Caco-2 (cell line): ENCODE measurements at regions not wholly inside any gene's neighbourhood (a gene's known extent, or its start where the extent isn't known, plus 50 kb on each side); places are given as distances from the start of the nearest gene placed in this dataset.

Source experiments
- BruUV-seq: library from RNA; stranded (reverse); fragments of 400-500 nt; replicated peaks from 2 replicates; lab custom pipeline; 2021; lab: Mats Ljungman, UMichigan
- CTCF ChIA-PET: fragments of 300-600 bp; sonication (Branson Sonifier 250); formaldehyde crosslinking; loops from one replicate; lab custom pipeline; 2022; ENCODE audit warnings: antibody characterized with exemption; lab: Charles Lee
- POLR2A ChIA-PET: fragments of 300-600 bp; sonication (Branson Sonifier 250); formaldehyde crosslinking; loops from one replicate; lab custom pipeline; 2022; ENCODE audit warnings: antibody characterized with exemption; lab: Charles Lee
- DNase-seq, 2 experiments: peaks; one replicate each; pipeline versions ENCODE4 v3.0.0 to v3.0.0-alpha.2; 2020 to 2022
- H3K27me3 ChIP-seq: replicated peaks from 2 replicates; pipeline ENCODE4 v1.6.0; 2011; ENCODE audit warnings: low read length; ENCODE audit not compliant: control insufficient read depth, insufficient read depth
- H3K36me3 ChIP-seq: 2 replicates; pipeline ENCODE4 v1.5.1; 2011; ENCODE audit warnings: low read length; ENCODE audit not compliant: control insufficient read depth, insufficient read depth
- H3K4me1 ChIP-seq: fragments of 250-450 bp; sonication (Bioruptor Pico); 2 replicates; pipeline ENCODE4 v1.5.1; 2020; ENCODE audit warnings: mild to moderate bottlenecking
- H3K4me3 ChIP-seq: 2 replicates; pipeline ENCODE4 v1.5.1; 2011; ENCODE audit warnings: low read depth, mild to moderate bottlenecking, control low read depth, low read length
- H3K9me3 ChIP-seq: fragments of 250-450 bp; sonication (Bioruptor Pico); 2 replicates; pipeline ENCODE4 v1.5.1; 2020; ENCODE audit warnings: mild to moderate bottlenecking, moderate library complexity
- H3K27ac Mint-ChIP-seq: one replicate; pipeline ENCODE4 v1.8.0; 2022; ENCODE audit warnings: mixed read lengths; ENCODE audit not compliant: unreplicated experiment
- H3K27me3 Mint-ChIP-seq: one replicate; pipeline ENCODE4 v1.8.0; 2022; ENCODE audit warnings: mixed read lengths; ENCODE audit not compliant: insufficient read depth, unreplicated experiment
- H3K36me3 Mint-ChIP-seq: one replicate; pipeline ENCODE4 v1.8.0; 2022; ENCODE audit warnings: mild to moderate bottlenecking, mixed read lengths; ENCODE audit not compliant: insufficient read depth, unreplicated experiment
- H3K4me1 Mint-ChIP-seq: one replicate; pipeline ENCODE4 v1.8.0; 2022; ENCODE audit warnings: low read depth, mixed read lengths; ENCODE audit not compliant: unreplicated experiment
- H3K4me3 Mint-ChIP-seq: one replicate; pipeline ENCODE4 v1.8.0; 2022; ENCODE audit warnings: mild to moderate bottlenecking, moderate library complexity, mixed read lengths; ENCODE audit not compliant: unreplicated experiment
- H3K9me3 Mint-ChIP-seq: one replicate; pipeline ENCODE4 v1.8.0; 2022; ENCODE audit warnings: mixed read lengths; ENCODE audit not compliant: unreplicated experiment
- intact Hi-C: fragments of 100-400 bp; cut with micrococcal nuclease; formaldehyde crosslinking; loops from one replicate; pipeline ENCODE4 v1.10.0; 2022; ENCODE audit not compliant: unreplicated experiment
- TF ChIP-seq, protein P1 (sequence below), 2 experiments: fragments of 200-600 bp in 1 of 2; IDR thresholded peaks; 1 replicate in 1 of 2; 2 replicates in 1 of 2; pipeline versions ENCODE4 v1.5.1 to v1.8.0; 2011 to 2022; ENCODE audit warnings: antibody characterized with exemption in 1 of 2, control low read depth in 1 of 2, inconsistent platforms in 1 of 2, low read depth in 1 of 2, low read length in 1 of 2, mild to moderate bottlenecking in 1 of 2, moderate library complexity in 1 of 2; ENCODE audit not compliant: insufficient read depth in 1 of 2, severe bottlenecking in 1 of 2, unreplicated experiment in 1 of 2

DNA sequence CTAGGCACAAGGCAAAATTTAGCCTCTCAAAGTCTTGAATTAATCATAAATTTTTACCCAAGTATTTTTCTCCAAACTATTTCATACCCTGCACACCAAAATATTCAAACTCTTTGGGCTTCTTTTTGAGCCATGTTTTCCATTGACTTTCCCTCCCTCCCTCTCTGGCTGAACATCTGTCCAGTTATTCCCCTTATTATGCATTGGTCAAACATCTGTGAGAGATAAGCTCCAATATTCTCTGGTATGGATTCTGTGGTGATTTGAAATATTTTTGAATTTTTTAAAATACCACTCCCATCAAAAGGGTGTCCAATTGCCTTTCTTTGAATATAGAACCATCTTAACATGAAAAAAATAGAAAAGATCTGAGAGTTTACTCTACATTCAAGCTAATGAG lies 244.2 kb downstream of the RFPL4B start:
- no peaks in the 10 kb centered on the region for H3K4me1 Mint-ChIP-seq
- peaks cover 19% of the 10 kb centered on the region for H3K9me3 Mint-ChIP-seq
- BruUV-seq = no TSS peak
- Histone ChIP-seq H3K4me1 (no peaks in the 10 kb centered on the region), H3K27me3 (no peaks in the 10 kb centered on the region), H3K36me3 (no peaks in the 10 kb centered on the region), H3K4me3 (no peak overlapping the region), H3K9me3 (no peaks in the 10 kb centered on the region)
- H3K4me3 Mint-ChIP-seq = no peak overlapping the region
- H3K27me3 Mint-ChIP-seq = no peaks in the 10 kb centered on the region
- H3K36me3 Mint-ChIP-seq = no peaks in the 10 kb centered on the region
- CTCF ChIA-PET = no interaction called here
- DNase-seq = no peak
- H3K27ac Mint-ChIP-seq = no peak overlapping the region
- TF ChIP-seq, protein P1, sequence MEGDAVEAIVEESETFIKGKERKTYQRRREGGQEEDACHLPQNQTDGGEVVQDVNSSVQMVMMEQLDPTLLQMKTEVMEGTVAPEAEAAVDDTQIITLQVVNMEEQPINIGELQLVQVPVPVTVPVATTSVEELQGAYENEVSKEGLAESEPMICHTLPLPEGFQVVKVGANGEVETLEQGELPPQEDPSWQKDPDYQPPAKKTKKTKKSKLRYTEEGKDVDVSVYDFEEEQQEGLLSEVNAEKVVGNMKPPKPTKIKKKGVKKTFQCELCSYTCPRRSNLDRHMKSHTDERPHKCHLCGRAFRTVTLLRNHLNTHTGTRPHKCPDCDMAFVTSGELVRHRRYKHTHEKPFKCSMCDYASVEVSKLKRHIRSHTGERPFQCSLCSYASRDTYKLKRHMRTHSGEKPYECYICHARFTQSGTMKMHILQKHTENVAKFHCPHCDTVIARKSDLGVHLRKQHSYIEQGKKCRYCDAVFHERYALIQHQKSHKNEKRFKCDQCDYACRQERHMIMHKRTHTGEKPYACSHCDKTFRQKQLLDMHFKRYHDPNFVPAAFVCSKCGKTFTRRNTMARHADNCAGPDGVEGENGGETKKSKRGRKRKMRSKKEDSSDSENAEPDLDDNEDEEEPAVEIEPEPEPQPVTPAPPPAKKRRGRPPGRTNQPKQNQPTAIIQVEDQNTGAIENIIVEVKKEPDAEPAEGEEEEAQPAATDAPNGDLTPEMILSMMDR (IDR thresholded peaks at IDR 0.05; ENCODE audit: insufficient read depth in 1 of 2, low read depth in 1 of 2, low read length in 1 of 2, severe bottlenecking in 1 of 2, unreplicated experiment in 1 of 2) = no peak
- POLR2A ChIA-PET = no interaction called here
- intact Hi-C loops = no loop called here

DNA sequence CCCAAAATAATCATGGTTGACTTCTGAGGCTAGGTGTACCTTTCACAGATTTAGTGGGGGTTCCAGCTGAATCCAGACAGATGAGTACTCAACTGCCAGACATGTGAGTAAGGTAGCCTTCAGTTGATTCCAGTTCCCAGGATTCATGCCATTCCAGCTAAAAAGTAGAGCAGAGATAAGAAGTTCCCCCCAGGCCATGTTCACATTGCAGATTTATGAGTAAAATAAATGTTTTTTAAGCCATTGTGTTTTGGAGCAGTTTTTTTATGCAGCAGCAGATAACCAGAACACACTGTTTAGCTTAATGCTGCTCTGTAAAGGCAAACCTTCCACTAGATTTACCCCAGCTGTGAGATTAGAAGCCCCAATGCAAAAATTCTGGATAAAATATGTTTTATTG lies 245.0 kb downstream of the RFPL4B start:
- intact Hi-C loops = no loop called here
- CTCF ChIA-PET = no interaction called here
- Histone ChIP-seq H3K4me3 (no peak overlapping the region), H3K4me1 (no peaks in the 10 kb centered on the region), H3K27me3 (no peaks in the 10 kb centered on the region), H3K9me3 (no peaks in the 10 kb centered on the region), H3K36me3 (no peaks in the 10 kb centered on the region)
- POLR2A ChIA-PET = no interaction called here
- TF ChIP-seq, protein P1 (IDR thresholded peaks at IDR 0.05; ENCODE audit: insufficient read depth in 1 of 2, low read depth in 1 of 2, low read length in 1 of 2, severe bottlenecking in 1 of 2, unreplicated experiment in 1 of 2) = no peak
- Mint-ChIP-seq H3K9me3 (peaks cover 19% of the 10 kb centered on the region), H3K4me3 (no peak overlapping the region), H3K36me3 (no peaks in the 10 kb centered on the region), H3K4me1 (no peaks in the 10 kb centered on the region), H3K27me3 (no peaks in the 10 kb centered on the region), H3K27ac (no peak overlapping the region)
- no TSS peak for BruUV-seq
- DNase-seq = no peak

DNA sequence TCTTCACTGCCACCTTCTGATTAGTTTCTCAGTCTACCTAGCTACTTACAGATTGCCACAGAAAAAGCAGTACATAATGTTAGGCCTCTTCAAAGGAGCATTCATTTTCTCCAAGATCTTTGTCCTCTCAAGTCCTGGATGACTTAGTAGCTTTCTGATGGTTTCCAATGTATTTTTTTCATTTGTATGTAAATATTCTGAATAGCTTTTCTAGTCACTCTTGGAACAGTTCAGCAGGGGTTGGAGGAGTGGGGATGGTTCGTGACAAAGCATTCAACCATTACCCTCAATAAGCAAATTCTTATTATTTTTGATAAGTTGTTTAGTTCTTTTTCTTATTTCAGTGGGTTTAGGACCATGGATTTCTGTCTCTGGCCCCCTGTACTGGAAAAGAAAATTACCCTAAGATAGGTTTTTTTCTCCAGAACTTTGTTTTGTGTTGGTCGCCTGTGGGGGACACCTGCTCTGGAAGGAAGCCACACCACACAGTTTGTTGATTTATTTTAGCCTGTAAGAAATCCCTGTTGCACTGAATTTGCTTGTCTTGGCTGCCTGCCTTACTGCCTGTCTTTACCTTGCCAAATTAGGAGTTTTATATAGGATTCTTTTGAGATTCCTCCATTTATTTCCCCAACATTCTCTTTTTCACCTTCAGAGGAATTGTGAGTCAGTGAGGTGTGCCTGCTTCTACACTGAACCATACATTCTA lies 247.9 kb downstream of the RFPL4B start:
- Mint-ChIP-seq H3K9me3 (peaks cover 19% of the 10 kb centered on the region), H3K36me3 (no peaks in the 10 kb centered on the region), H3K27me3 (no peaks in the 10 kb centered on the region), H3K4me1 (no peaks in the 10 kb centered on the region), H3K4me3 (no peak overlapping the region), H3K27ac (no peak overlapping the region)
- Histone ChIP-seq H3K4me1 (no peaks in the 10 kb centered on the region), H3K36me3 (no peaks in the 10 kb centered on the region), H3K4me3 (no peak overlapping the region), H3K27me3 (no peaks in the 10 kb centered on the region), H3K9me3 (no peaks in the 10 kb centered on the region)
- CTCF ChIA-PET = interaction anchor here (0.7 kb wide), 1 partner anchor 140 kb away, joined by 3 read pairs; no protein-coding TSS in a partner anchor
- intact Hi-C loops = no loop called here
- BruUV-seq = no TSS peak
- POLR2A ChIA-PET = no interaction called here
- no peak for DNase-seq
- TF ChIP-seq, protein P1 (IDR thresholded peaks at IDR 0.05; ENCODE audit: insufficient read depth in 1 of 2, low read depth in 1 of 2, low read length in 1 of 2, severe bottlenecking in 1 of 2, unreplicated experiment in 1 of 2) = no peak
